Sigmoid colon (tissue), 4 donors: ENCODE measurements at regions not wholly inside any gene's neighbourhood (a gene's known extent, or its start where the extent isn't known, plus 50 kb on each side); places are given as distances from the start of the nearest gene placed in this dataset.

Experiments
- CTCF ChIP-seq, 4 experiments: fragments of 450-650 bp in 3 of 4; fragments of 200-600 bp in 1 of 4; IDR thresholded peaks; one replicate each; pipeline ENCODE4 v1.5.1; 2016 to 2019; ENCODE audit warnings: antibody characterized with exemption in 4 of 4, mild to moderate bottlenecking in 3 of 4, moderate library complexity in 2 of 4
- POLR2AphosphoS5 ChIP-seq, 4 donors: sonication (generic); formaldehyde crosslinking; IDR thresholded peaks; one replicate each; pipeline ENCODE4 v1.6.1; 2017; ENCODE audit warnings: antibody characterized with exemption in 4 of 4

GRCh38 chr11:91023731-91024130, 800.9 kb upstream of the CHORDC1 start:
- TF ChIP-seq CTCF (IDR thresholded peaks at IDR 0.05) (no peak), POLR2AphosphoS5 (IDR thresholded peaks at IDR 0.05) (no peak)
